Suprapubic skin (tissue), 4 donors: ENCODE measurements at regions not wholly inside any gene's neighbourhood (a gene's known extent, or its start where the extent isn't known, plus 50 kb on each side); places are given as distances from the start of the nearest gene placed in this dataset.

Source experiments
- DNase-seq, 2 donors: peaks; one replicate each; pipeline ENCODE4 v3.0.0-alpha.2; 2019; ENCODE audit warnings: low spot score in 2 of 2
- H3K27ac ChIP-seq: fragments of 200-600 bp; sonication (generic); one replicate; pipeline ENCODE4 v1.5.1; 2019
- H3K27me3 ChIP-seq: fragments of 200-600 bp; sonication (generic); one replicate; pipeline ENCODE4 v1.5.1; 2019
- H3K36me3 ChIP-seq: fragments of 200-600 bp; sonication (generic); one replicate; pipeline ENCODE4 v1.5.1; 2019
- H3K4me1 ChIP-seq: fragments of 200-600 bp; sonication (generic); one replicate; pipeline ENCODE4 v1.5.1; 2019
- H3K4me3 ChIP-seq: fragments of 200-600 bp; sonication (generic); one replicate; pipeline ENCODE4 v1.5.1; 2019; ENCODE audit warnings: mild to moderate bottlenecking
- H3K9me3 ChIP-seq: fragments of 200-600 bp; sonication (generic); one replicate; pipeline ENCODE4 v1.5.1; 2019
- EP300 ChIP-seq: sonication (generic); formaldehyde crosslinking; IDR thresholded peaks from one replicate; pipeline ENCODE4 v1.6.1; 2017; ENCODE audit warnings: antibody characterized with exemption
- POLR2A ChIP-seq, 2 donors: fragments of 450-650 bp; IDR thresholded peaks; one replicate each; pipeline ENCODE4 v1.6.1; 2017; ENCODE audit warnings: antibody characterized with exemption in 2 of 2, mild to moderate bottlenecking in 2 of 2, moderate library complexity in 2 of 2
- POLR2AphosphoS5 ChIP-seq, 3 donors: sonication (generic); formaldehyde crosslinking; IDR thresholded peaks; one replicate each; pipeline ENCODE4 v1.6.1; 2017; ENCODE audit warnings: antibody characterized with exemption in 3 of 3
- WGBS: methylation state at CpG from one replicate; pipeline ENCODE4 v1.1.5; 2018; 5-methylcytosine and 5-hydroxymethylcytosine counted together
- TF ChIP-seq, protein P1 (sequence below), 2 donors: fragments of 200-600 bp in 1 of 2; fragments of 450-650 bp in 1 of 2; sonication (generic) in 1 of 2; IDR thresholded peaks; one replicate each; pipeline ENCODE4 v1.5.1; 2016 to 2019; ENCODE audit warnings: antibody characterized with exemption in 2 of 2, mild to moderate bottlenecking in 1 of 2, moderate library complexity in 1 of 2

DNA sequence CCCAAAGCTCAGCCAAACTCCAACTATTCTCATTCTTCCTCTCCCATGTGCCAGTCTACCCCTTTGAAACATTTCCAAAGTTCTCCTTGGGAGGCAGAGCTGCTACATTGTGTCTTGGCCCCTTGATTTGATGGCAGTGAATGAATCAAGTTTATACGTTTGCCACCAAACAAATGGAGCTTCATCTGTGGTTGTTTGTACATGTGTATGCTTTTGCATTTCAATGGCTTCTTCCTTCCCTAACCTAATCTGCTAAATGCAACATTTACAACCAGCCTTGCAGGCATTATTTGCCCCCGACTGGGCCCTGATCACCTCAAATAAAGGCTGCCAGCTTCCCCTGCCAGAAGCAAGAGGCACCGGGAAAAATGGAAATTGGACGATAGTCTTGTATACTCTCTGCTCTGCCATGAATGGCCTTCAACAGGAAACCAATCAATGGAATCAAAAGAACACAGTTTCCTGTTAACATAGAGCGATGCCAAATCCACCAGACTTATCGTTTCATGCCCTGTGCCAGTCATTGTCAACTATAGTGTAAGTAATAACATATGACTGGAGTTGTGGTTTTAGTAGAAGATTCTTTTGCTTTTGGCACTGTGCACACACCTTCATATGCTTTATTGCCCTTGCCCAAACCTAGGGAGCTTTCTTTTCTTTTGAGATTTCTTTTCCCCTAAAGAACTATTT, 97.8 kb downstream of the TMEM30B start:
- Histone ChIP-seq H3K4me1 (peaks cover 5% of the 10 kb centered on the region), H3K9me3 (no peaks in the 10 kb centered on the region), H3K4me3 (no peak overlapping the region), H3K27me3 (no peaks in the 10 kb centered on the region), H3K27ac (no peak overlapping the region), H3K36me3 (no peaks in the 10 kb centered on the region)
- DNase-seq = no peak
- TF ChIP-seq POLR2AphosphoS5 (IDR thresholded peaks at IDR 0.05) = no peak
- TF ChIP-seq, protein P1, sequence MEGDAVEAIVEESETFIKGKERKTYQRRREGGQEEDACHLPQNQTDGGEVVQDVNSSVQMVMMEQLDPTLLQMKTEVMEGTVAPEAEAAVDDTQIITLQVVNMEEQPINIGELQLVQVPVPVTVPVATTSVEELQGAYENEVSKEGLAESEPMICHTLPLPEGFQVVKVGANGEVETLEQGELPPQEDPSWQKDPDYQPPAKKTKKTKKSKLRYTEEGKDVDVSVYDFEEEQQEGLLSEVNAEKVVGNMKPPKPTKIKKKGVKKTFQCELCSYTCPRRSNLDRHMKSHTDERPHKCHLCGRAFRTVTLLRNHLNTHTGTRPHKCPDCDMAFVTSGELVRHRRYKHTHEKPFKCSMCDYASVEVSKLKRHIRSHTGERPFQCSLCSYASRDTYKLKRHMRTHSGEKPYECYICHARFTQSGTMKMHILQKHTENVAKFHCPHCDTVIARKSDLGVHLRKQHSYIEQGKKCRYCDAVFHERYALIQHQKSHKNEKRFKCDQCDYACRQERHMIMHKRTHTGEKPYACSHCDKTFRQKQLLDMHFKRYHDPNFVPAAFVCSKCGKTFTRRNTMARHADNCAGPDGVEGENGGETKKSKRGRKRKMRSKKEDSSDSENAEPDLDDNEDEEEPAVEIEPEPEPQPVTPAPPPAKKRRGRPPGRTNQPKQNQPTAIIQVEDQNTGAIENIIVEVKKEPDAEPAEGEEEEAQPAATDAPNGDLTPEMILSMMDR (IDR thresholded peaks at IDR 0.05) = no peak
- TF ChIP-seq POLR2A (IDR thresholded peaks at IDR 0.05) = no peak
- no peak for TF ChIP-seq EP300
- 55% methylated on average over 6 of the region's 6 CpGs for WGBS

DNA sequence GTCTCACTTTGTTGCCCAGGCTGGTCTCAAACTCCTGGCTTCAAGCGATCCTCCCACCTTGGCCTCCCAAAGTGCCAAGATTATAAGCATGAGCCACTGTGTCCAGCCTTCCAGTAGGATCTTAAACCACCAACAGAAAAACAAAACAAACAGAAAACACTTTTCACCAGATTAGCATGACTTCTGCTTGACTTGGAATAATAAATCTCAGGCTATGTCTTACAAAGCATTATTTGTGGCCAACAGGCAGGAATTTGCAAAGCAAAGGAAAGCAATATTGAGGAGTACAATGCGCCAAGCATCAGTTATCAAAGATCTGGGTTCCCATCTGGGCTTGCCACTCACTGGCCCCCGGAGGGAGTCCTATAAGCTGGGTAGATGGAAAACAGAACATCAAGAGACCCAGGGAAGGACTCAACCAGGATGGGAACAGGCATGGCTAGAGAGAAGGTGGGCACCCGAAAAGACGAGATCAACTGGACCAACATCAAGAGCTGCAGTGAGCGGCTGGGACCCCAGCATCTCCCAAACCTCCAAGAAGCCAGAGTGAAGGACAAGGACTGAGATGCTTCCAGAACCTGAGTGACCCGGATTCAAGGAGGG, 101.2 kb downstream of the TMEM30B start:
- TF ChIP-seq POLR2AphosphoS5 (IDR thresholded peaks at IDR 0.05) (no peak), EP300 (no peak), POLR2A (IDR thresholded peaks at IDR 0.05) (no peak)
- TF ChIP-seq, protein P1 (IDR thresholded peaks at IDR 0.05) = no peak
- WGBS = 94% methylated on average over 7 of the region's 7 CpGs
- no peak overlapping the region for H3K4me3 ChIP-seq

DNA sequence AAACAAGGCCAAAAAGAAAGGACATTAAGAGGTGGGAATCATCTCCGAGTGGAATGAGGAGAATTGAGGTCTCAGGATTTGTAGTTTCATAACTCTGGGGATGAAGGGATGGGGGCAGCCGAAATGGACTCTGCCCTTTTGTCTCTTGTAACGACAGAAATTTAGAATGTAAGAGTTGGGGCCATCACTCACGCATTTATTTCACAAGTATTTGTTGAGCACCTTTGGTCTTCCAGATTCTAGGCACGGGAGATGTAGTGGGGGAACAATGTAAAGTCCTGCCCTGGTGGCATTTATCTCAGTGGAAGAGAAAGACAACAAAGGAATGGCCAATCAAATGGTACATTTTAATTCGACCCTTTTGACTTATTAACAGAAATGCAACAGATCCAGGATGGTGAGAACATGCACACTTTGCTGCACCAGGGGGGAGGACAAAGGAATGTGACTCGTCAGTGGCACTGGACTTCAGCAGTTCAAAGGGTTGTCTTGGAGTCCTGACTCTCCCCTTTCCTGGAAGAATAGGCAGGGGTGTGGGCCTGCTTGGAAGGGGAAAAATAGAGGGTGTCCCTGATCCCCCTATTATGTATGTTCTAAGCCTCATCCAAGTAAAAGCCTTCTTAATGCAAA, 102.0 kb downstream of the TMEM30B start:
- Histone ChIP-seq H3K9me3 (no peaks in the 10 kb centered on the region), H3K4me3 (no peak overlapping the region), H3K27ac (no peak overlapping the region), H3K27me3 (no peaks in the 10 kb centered on the region), H3K36me3 (no peaks in the 10 kb centered on the region), H3K4me1 (peaks cover 3% of the 10 kb centered on the region)
- TF ChIP-seq EP300 (no peak), POLR2AphosphoS5 (IDR thresholded peaks at IDR 0.05) (no peak), POLR2A (IDR thresholded peaks at IDR 0.05) (no peak)
- TF ChIP-seq, protein P1 (IDR thresholded peaks at IDR 0.05) = no peak
- DNase-seq = no peak
- WGBS = 85% methylated on average over 7 of the region's 7 CpGs

More for the DNA sequence above, 101.2 kb downstream of the TMEM30B start:
- Histone ChIP-seq H3K27ac (no peak overlapping the region), H3K9me3 (no peaks in the 10 kb centered on the region), H3K36me3 (no peaks in the 10 kb centered on the region), H3K4me1 (peaks cover 3% of the 10 kb centered on the region), H3K27me3 (no peaks in the 10 kb centered on the region)
- no peak for DNase-seq

DNA sequence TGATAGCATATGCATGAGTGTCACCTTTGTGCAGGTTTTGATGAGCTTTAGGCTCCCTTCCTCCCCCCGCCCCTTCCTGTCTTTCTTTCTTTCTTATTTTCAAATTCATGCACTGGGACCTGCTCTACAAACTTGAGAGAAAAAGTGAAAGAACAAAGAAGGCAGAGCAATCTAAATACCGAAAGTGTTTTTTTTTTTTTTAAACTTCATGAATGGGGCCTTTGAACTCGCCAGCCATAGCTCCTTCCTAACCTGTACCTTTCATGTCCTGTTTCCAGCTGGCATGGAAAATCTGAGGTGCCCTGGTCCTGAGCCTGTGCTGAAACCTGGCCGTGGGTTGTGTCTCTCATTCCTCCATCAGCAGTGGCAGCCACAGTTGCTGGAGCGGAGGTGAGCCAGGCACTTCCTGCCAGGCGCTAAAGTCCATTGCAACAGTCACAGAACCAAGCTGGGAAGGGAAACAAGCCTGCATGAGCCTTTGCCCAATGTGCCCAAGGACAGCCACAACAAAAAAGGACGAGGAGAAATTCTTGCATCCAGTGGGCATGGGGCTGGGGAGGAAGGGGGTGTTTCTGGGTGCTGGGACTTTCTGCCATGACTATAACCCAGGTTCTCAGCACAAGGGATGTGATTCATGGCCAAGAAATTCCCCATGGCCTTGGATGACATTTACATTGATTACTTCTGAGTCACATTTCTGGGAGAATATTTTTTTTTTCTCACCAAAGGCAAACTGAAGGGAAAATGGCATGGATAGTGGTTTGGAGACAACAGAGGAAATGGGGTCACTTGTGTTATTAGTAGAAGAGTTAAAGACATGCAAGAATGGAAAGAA, 102.7 kb downstream of the TMEM30B start:
- Histone ChIP-seq H3K9me3 (no peaks in the 10 kb centered on the region), H3K4me1 (peaks cover 3% of the 10 kb centered on the region), H3K27ac (peak overlapping the region; percentile 40), H3K36me3 (no peaks in the 10 kb centered on the region), H3K27me3 (no peaks in the 10 kb centered on the region), H3K4me3 (no peak overlapping the region)
- DNase-seq = no peak
- WGBS = 68% methylated on average over 7 of the region's 7 CpGs
- TF ChIP-seq, protein P1 (IDR thresholded peaks at IDR 0.05) = no peak
- no peak for TF ChIP-seq POLR2AphosphoS5 (IDR thresholded peaks at IDR 0.05)
- no peak for TF ChIP-seq EP300
- no peak for TF ChIP-seq POLR2A (IDR thresholded peaks at IDR 0.05)
